ENCODE measurements at regions not wholly inside any gene's neighbourhood (a gene's known extent, or its start where the extent isn't known, plus 50 kb on each side); places are given as distances from the start of the nearest gene placed in this dataset.

GRCh38 chr18:46222093-46222492 is 117.9 kb downstream of the HAUS1 start:
- Histone ChIP-seq H3K9ac (ENCODE audit: low read length) (no peak overlapping the region), H3K9me3 (ENCODE audit: control insufficient read depth in 1 of 2, insufficient read depth in 1 of 2, low read depth in 1 of 2, low read length in 2 of 2) (no peaks in the 10 kb centered on the region), H4K20me1 (ENCODE audit: insufficient read depth) (no peaks in the 10 kb centered on the region; the same call in 1 of the 2 replicates), H3K27me3 (ENCODE audit: insufficient read depth, low read length) (no peaks in the 10 kb centered on the region), H3K9me2 (ENCODE audit: insufficient read depth) (no peaks in the 10 kb centered on the region), H3K4me1 (ENCODE audit: control insufficient read depth in 1 of 2, insufficient read depth in 2 of 2, low read length in 2 of 2) (no peaks in the 10 kb centered on the region), H3K4me3 (replicated peaks in 1 of 2; ENCODE audit: low read depth in 1 of 2, low read length in 2 of 2) (no peak overlapping the region), H3K4me2 (ENCODE audit: low read length) (no peak overlapping the region), H2AFZ (ENCODE audit: low read depth, low read length, poor library complexity, severe bottlenecking) (no peak overlapping the region), H3K79me2 (ENCODE audit: insufficient read depth, low read length) (peaks cover 69% of the 10 kb centered on the region), H3K36me3 (ENCODE audit: control insufficient read depth in 1 of 2, insufficient read depth in 2 of 2, low read length in 2 of 2) (0 out of 4 replicates have a peak, but pooled peaks cover 0 to 3% of the 10 kb centered on the region in 2 experiments), H3K27ac (ENCODE audit: low read depth, low read length) (no peak overlapping the region)
- TF ChIP-seq CTCF (IDR thresholded peaks at IDR 0.05 in 2 of 3, conservative IDR thresholded peaks at IDR 0.05 in 1 of 3; ENCODE audit: borderline replicate concordance in 1 of 3, insufficient read depth in 1 of 3, low read depth in 2 of 3, low read length in 2 of 3), result no peak
- TF ChIP-seq ATF3 (IDR thresholded peaks at IDR 0.05), result no peak
- no peak for TF ChIP-seq YY1 (IDR thresholded peaks at IDR 0.05; ENCODE audit: extremely low read depth, insufficient replicate concordance, low read depth, low read length)
- no peak for TF ChIP-seq POLR2AphosphoS5 (IDR thresholded peaks at IDR 0.05; ENCODE audit: low read depth, low read length)
- no peak for TF ChIP-seq EZH2phosphoT487 (IDR thresholded peaks at IDR 0.05; ENCODE audit: borderline replicate concordance)
- no peak for TF ChIP-seq TCF7L2 (IDR thresholded peaks at IDR 0.05; ENCODE audit: borderline replicate concordance, extremely low read depth, insufficient read depth, insufficient read length)
- TF ChIP-seq SIN3A (IDR thresholded peaks at IDR 0.05; ENCODE audit: low read depth), result no peak
- no peak for TF ChIP-seq ZBTB33 (IDR thresholded peaks at IDR 0.05; ENCODE audit: extremely low read depth, insufficient replicate concordance, low read length)
- no peak for TF ChIP-seq FOSL1 (IDR thresholded peaks at IDR 0.05; ENCODE audit: low read depth)
- TF ChIP-seq EZH2 (IDR thresholded peaks at IDR 0.05), result no peak
- no peak for TF ChIP-seq SP1 (IDR thresholded peaks at IDR 0.05; ENCODE audit: low read depth)
- TF ChIP-seq EGR1 (IDR thresholded peaks at IDR 0.05; ENCODE audit: low read depth), result no peak
- no peak for TF ChIP-seq CBX3 (IDR thresholded peaks at IDR 0.05; ENCODE audit: low read depth)
- no peak for TF ChIP-seq CEBPB (IDR thresholded peaks at IDR 0.05; ENCODE audit: low read depth)
- TF ChIP-seq POLR2A (IDR thresholded peaks at IDR 0.05; ENCODE audit: borderline replicate concordance, extremely low read depth, insufficient read depth, insufficient read length), result no peak
- TF ChIP-seq ELF1 (IDR thresholded peaks at IDR 0.05; ENCODE audit: borderline replicate concordance, low read depth), result no peak
- TF ChIP-seq ZNF274 (IDR thresholded peaks at IDR 0.05; ENCODE audit: low read depth, low read length), result no peak
- no peak for TF ChIP-seq REST (IDR thresholded peaks at IDR 0.05; ENCODE audit: low read depth)
- no peak for TF ChIP-seq ZFX (IDR thresholded peaks at IDR 0.05)
- no peak for TF ChIP-seq MAX (IDR thresholded peaks at IDR 0.05)
- intact Hi-C loops (cut with micrococcal nuclease), result no loop called here
- POLR2A ChIA-PET, result no interaction called here
- DNase-seq (ENCODE audit: low read depth, low spot score), result no peak
- BruUV-seq (replicated peaks), result no TSS peak
- RAD21 ChIA-PET (ENCODE audit: low non-redundant PET in 1 of 2, low total read pairs in 2 of 2, uncharacterized antibody in 2 of 2, unreplicated experiment in 2 of 2), result no interaction called here
- ATAC-seq, result no peak
- CTCF ChIA-PET, result no interaction called here

Data from HCT116 (cell line).